ENCODE measurements at regions not wholly inside any gene's neighbourhood (a gene's known extent, or its start where the extent isn't known, plus 50 kb on each side); places are given as distances from the start of the nearest gene placed in this dataset.

DNA sequence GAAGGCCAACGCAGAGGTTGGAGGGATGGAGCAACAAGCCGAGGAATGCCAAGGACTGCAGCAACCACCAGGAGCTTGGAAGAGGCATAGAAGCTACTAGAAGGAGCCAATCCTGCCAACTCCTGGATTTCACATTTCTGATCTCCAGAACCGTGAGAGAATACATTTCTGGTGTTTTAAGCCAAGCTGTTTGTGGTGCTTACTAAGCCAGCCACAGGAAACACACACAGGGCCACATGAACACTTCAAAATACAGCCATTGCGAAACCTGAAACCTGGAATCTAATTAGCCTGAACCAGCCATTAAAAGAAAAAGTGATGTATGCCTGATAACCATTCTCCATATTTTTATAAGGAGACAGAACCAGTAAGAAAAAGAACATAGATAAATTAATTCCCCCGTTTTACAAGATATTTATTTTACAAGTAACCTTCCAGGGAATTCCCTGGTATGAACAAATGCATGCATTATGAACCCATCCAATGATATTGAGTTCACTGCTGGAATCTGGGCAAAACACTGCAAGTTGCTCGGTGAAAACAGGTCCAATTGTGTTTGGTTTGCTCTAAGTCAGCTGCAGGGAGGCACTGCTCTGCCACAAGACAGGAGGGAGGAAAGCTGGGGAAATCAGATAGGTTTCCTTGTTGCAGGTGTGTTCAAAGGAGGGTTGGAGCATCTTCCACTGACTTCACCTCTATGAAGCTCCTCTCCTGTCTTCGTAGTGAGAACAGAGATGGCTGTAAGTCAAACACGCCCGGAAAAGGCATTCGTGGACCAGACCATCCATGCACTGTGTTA, 70.2 kb downstream of the ETS2 start:
- H3K4me3 Mint-ChIP-seq: no peak overlapping the region
- no peaks in the 10 kb centered on the region for H3K4me1 Mint-ChIP-seq (ENCODE audit: low read depth in 2 of 2)
- H3K27me3 Mint-ChIP-seq: peaks cover 6 to 13% of the 10 kb centered on the region in 2 donors
- no peaks in the 10 kb centered on the region for H3K36me3 Mint-ChIP-seq
- H3K27ac Mint-ChIP-seq: no peak overlapping the region
- DNase-seq (ENCODE audit: low spot score): no peak
- ATAC-seq: no peak
- H3K9me3 Mint-ChIP-seq: peaks cover 3% of the 10 kb centered on the region

Data from natural killer cell treated with Interleukin-12 subunit alpha and Interleukin-12 subunit beta and Interleukin-15 and Interleukin-18, amount 100 ng/mL, for 72 hours (primary cell).